ENCODE measurements at regions not wholly inside any gene's neighbourhood (a gene's known extent, or its start where the extent isn't known, plus 50 kb on each side); places are given as distances from the start of the nearest gene placed in this dataset.

- no peak for DNase-seq (ENCODE audit: low spot score)
- intact Hi-C loops (cut with micrococcal nuclease; ENCODE audit: unreplicated experiment), result no loop called here
- H3K9me3 ChIP-seq (ENCODE audit: low read depth, low read length, poor library complexity, severe bottlenecking), result no peaks in the 10 kb centered on the region
- ChIA-PET CTCF (no interaction called here), POLR2A (ENCODE audit: low non-redundant PET) (no interaction called here)
- peaks cover 21% of the 10 kb centered on the region for H3K27me3 ChIP-seq (replicated peaks; ENCODE audit: insufficient read depth, low read depth, low read length, poor library complexity)
- no peak overlapping the region for H3K27ac ChIP-seq (ENCODE audit: low read depth, low read length, poor library complexity, severe bottlenecking)
- H3K36me3 ChIP-seq (ENCODE audit: insufficient read depth, low read length, poor library complexity, severe bottlenecking), result no peaks in the 10 kb centered on the region
- TF ChIP-seq CTCF (conservative IDR thresholded peaks at IDR 0.05; ENCODE audit: low read depth, low read length) (no peak), EZH2 (IDR thresholded peaks at IDR 0.05; ENCODE audit: borderline replicate concordance, low read depth, low read length, poor library complexity, severe bottlenecking) (no peak)
- no TSS peak for BruUV-seq (replicated peaks)
- no peaks in the 10 kb centered on the region for H3K4me1 ChIP-seq (ENCODE audit: insufficient read depth, low read length, poor library complexity, severe bottlenecking)
- no peak overlapping the region for H3K4me3 ChIP-seq (ENCODE audit: low read depth, low read length, poor library complexity, severe bottlenecking)
Observed at GRCh38 chr2:19416083-19416482, 57.7 kb upstream of the OSR1 start.

- Histone ChIP-seq H3K36me3 (ENCODE audit: insufficient read depth, low read length, poor library complexity, severe bottlenecking) (no peaks in the 10 kb centered on the region), H3K27me3 (replicated peaks; ENCODE audit: insufficient read depth, low read depth, low read length, poor library complexity) (peaks cover 12% of the 10 kb centered on the region), H3K4me1 (ENCODE audit: insufficient read depth, low read length, poor library complexity, severe bottlenecking) (no peaks in the 10 kb centered on the region), H3K4me3 (ENCODE audit: low read depth, low read length, poor library complexity, severe bottlenecking) (no peak overlapping the region), H3K27ac (ENCODE audit: low read depth, low read length, poor library complexity, severe bottlenecking) (no peak overlapping the region), H3K9me3 (ENCODE audit: low read depth, low read length, poor library complexity, severe bottlenecking) (no peaks in the 10 kb centered on the region)
- DNase-seq (ENCODE audit: low spot score), result no peak
- CTCF ChIA-PET, result no interaction called here
- POLR2A ChIA-PET (ENCODE audit: low non-redundant PET), result no interaction called here
- intact Hi-C loops (cut with micrococcal nuclease; ENCODE audit: unreplicated experiment), result no loop called here
- TF ChIP-seq EZH2 (IDR thresholded peaks at IDR 0.05; ENCODE audit: borderline replicate concordance, low read depth, low read length, poor library complexity, severe bottlenecking), result no peak
- TF ChIP-seq CTCF (conservative IDR thresholded peaks at IDR 0.05; ENCODE audit: low read depth, low read length), result no peak
- BruUV-seq (replicated peaks), result no TSS peak
Observed at GRCh38 chr2:19409046-19409445, 50.6 kb upstream of the OSR1 start.

GRCh38 chr2:19408592-19408991, 50.2 kb upstream of the OSR1 start:
- H3K36me3 ChIP-seq (ENCODE audit: insufficient read depth, low read length, poor library complexity, severe bottlenecking), result no peaks in the 10 kb centered on the region
- intact Hi-C loops (cut with micrococcal nuclease; ENCODE audit: unreplicated experiment), result no loop called here
- no peak for TF ChIP-seq CTCF (conservative IDR thresholded peaks at IDR 0.05; ENCODE audit: low read depth, low read length)
- TF ChIP-seq EZH2 (IDR thresholded peaks at IDR 0.05; ENCODE audit: borderline replicate concordance, low read depth, low read length, poor library complexity, severe bottlenecking), result no peak
- no peak overlapping the region for H3K4me3 ChIP-seq (ENCODE audit: low read depth, low read length, poor library complexity, severe bottlenecking)
- ChIA-PET POLR2A (ENCODE audit: low non-redundant PET) (no interaction called here), CTCF (no interaction called here)
- no TSS peak for BruUV-seq (replicated peaks)
- DNase-seq (ENCODE audit: low spot score), result no peak
- no peaks in the 10 kb centered on the region for H3K9me3 ChIP-seq (ENCODE audit: low read depth, low read length, poor library complexity, severe bottlenecking)
- no peak overlapping the region for H3K27ac ChIP-seq (ENCODE audit: low read depth, low read length, poor library complexity, severe bottlenecking)
- H3K4me1 ChIP-seq (ENCODE audit: insufficient read depth, low read length, poor library complexity, severe bottlenecking), result no peaks in the 10 kb centered on the region
- peaks cover 12% of the 10 kb centered on the region for H3K27me3 ChIP-seq (replicated peaks; ENCODE audit: insufficient read depth, low read depth, low read length, poor library complexity)
